Prostate gland (tissue), 2 donors: ENCODE measurements at regions not wholly inside any gene's neighbourhood (a gene's known extent, or its start where the extent isn't known, plus 50 kb on each side); places are given as distances from the start of the nearest gene placed in this dataset.

Experiments used
- DNase-seq: peaks from one replicate; pipeline ENCODE4 v3.0.0-alpha.2; 2019; ENCODE audit warnings: low spot score
- H3K27ac ChIP-seq, 2 donors: fragments of 200-600 bp; sonication (generic); 2 replicates each; pipeline ENCODE4 v1.5.1; 2017 to 2019
- H3K27me3 ChIP-seq: fragments of 200-600 bp; sonication (generic); replicated peaks from 2 replicates; pipeline ENCODE4 v1.5.1; 2019; ENCODE audit not compliant: insufficient read depth
- H3K36me3 ChIP-seq, 2 donors: fragments of 200-600 bp; sonication (generic); 1 replicate in 1 of 2; 2 replicates in 1 of 2; pipeline versions ENCODE4 v1.5.1 to v1.8.1; 2017 to 2019
- H3K4me1 ChIP-seq: fragments of 200-600 bp; sonication (generic); replicated peaks from 2 replicates; pipeline ENCODE4 v1.5.1; 2019
- H3K4me3 ChIP-seq, 2 donors: fragments of 200-600 bp; sonication (generic); 2 replicates each; pipeline ENCODE4 v1.5.1; 2017 to 2019
- H3K9me3 ChIP-seq: fragments of 200-600 bp; sonication (generic); 2 replicates; pipeline ENCODE4 v1.5.1; 2017
- POLR2A ChIP-seq: fragments of 450-650 bp; IDR thresholded peaks from one replicate; pipeline ENCODE4 v1.6.1; 2016; ENCODE audit warnings: antibody characterized with exemption, mild to moderate bottlenecking
- POLR2AphosphoS5 ChIP-seq: sonication (generic); formaldehyde crosslinking; IDR thresholded peaks from one replicate; pipeline ENCODE4 v1.6.1; 2017; ENCODE audit warnings: antibody characterized with exemption
- WGBS: methylation state at CpG from one replicate; pipeline ENCODE4 v1.1.5; 2018; 5-methylcytosine and 5-hydroxymethylcytosine counted together
- intact Hi-C: fragments of 100-400 bp; cut with DNase I; formaldehyde crosslinking; loops from one replicate; pipeline ENCODE4 v1.14.2; 2022
- TF ChIP-seq, protein P1 (sequence below), 4 experiments: fragments of 200-600 bp in 2 of 4; fragments of 450-650 bp in 2 of 4; sonication (generic) in 2 of 4; IDR thresholded peaks; 1 replicate in 3 of 4; 2 replicates in 1 of 4; pipeline ENCODE4 v1.5.1; 2016 to 2019; ENCODE audit warnings: antibody characterized with exemption in 4 of 4, mild to moderate bottlenecking in 2 of 4, moderate library complexity in 2 of 4

DNA sequence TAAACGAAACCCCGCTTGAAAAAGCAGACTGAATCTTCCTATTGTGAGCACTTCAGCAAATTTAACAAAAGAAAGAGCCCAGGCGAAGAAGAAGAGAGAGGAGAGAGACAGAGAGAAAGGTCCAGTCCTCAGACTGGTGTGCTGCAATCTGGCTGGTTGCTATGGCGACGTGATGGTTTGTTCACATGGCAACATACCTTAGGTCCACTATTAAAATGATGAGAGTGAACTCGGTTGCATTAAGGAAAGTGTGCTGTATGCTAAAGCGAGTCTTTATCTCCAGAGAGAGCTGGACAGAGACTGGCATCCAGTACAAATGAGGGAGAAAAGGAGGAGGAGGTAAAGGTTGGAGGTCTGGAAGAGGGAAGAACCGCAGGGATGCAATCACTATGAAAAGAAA, 271.8 kb upstream of the ZFHX3 start:
- Histone ChIP-seq H3K27me3 (no peaks in the 10 kb centered on the region), H3K9me3 (no peaks in the 10 kb centered on the region), H3K36me3 (no peaks in the 10 kb centered on the region), H3K4me1 (no peaks in the 10 kb centered on the region), H3K27ac (no peak overlapping the region), H3K4me3 (no peak overlapping the region)
- 76% methylated on average over 8 of the region's 8 CpGs for WGBS
- DNase-seq = no peak
- intact Hi-C loops = no loop called here
- TF ChIP-seq POLR2AphosphoS5 (no peak), POLR2A (no peak)
- TF ChIP-seq, protein P1, sequence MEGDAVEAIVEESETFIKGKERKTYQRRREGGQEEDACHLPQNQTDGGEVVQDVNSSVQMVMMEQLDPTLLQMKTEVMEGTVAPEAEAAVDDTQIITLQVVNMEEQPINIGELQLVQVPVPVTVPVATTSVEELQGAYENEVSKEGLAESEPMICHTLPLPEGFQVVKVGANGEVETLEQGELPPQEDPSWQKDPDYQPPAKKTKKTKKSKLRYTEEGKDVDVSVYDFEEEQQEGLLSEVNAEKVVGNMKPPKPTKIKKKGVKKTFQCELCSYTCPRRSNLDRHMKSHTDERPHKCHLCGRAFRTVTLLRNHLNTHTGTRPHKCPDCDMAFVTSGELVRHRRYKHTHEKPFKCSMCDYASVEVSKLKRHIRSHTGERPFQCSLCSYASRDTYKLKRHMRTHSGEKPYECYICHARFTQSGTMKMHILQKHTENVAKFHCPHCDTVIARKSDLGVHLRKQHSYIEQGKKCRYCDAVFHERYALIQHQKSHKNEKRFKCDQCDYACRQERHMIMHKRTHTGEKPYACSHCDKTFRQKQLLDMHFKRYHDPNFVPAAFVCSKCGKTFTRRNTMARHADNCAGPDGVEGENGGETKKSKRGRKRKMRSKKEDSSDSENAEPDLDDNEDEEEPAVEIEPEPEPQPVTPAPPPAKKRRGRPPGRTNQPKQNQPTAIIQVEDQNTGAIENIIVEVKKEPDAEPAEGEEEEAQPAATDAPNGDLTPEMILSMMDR (IDR thresholded peaks at IDR 0.05) = no peak

DNA sequence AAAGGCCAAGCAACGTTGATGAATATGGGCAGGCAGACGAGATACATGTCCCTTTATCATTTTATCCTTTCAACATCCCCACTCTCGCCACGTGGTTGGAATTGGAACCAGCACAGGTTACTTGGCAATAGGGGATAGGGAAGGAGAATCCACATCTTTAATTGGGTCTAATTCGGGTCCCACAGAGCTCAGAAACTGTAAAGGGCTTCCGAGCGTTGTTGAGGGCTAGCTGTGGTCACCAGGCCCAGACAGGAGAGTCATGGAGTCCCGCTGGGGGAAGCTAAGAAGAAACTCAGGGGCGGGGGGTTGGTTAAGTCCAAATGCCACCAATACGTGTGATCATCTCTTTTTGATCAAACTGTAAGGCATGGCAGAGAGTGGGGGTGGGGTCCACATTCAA, 271.3 kb upstream of the ZFHX3 start:
- WGBS = 80% methylated on average over 10 of the region's 10 CpGs
- TF ChIP-seq POLR2A (no peak), POLR2AphosphoS5 (no peak)
- TF ChIP-seq, protein P1 (IDR thresholded peaks at IDR 0.05) = no peak
- no peak overlapping the region for H3K4me3 ChIP-seq
- intact Hi-C loops = no loop called here
- H3K36me3 ChIP-seq = no peaks in the 10 kb centered on the region
- no peak for DNase-seq
- no peaks in the 10 kb centered on the region for H3K4me1 ChIP-seq
- H3K9me3 ChIP-seq = no peaks in the 10 kb centered on the region
- H3K27ac ChIP-seq = no peak overlapping the region
- no peaks in the 10 kb centered on the region for H3K27me3 ChIP-seq

DNA sequence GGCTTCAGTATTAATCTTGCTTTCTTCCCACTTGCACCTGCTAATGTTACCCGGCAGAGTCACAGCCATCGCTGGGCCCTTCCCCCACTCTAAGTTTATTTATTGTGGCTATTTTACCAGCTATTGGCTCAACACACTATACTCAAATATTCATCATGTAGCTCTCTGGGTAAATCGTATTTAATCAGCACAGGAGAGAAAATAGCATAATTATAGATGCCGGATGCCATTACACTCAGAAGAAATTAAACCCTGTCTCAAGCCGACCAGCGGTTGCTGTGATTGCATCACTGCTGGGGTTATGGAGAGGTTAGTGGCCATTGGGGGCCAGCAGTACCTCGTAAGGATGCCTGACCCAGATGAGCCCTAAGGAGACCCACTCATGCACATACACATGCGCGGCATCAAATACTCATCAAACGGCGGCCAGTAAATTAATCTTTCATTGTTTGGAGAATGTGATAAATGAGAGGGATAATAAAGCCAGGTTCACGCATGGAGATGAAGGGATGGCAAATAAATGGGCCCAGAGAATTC, 269.5 kb upstream of the ZFHX3 start:
- TF ChIP-seq POLR2A (no peak), POLR2AphosphoS5 (no peak)
- TF ChIP-seq, protein P1 (IDR thresholded peaks at IDR 0.05) = no peak
- intact Hi-C loops = no loop called here
- Histone ChIP-seq H3K36me3 (no peaks in the 10 kb centered on the region), H3K27ac (no peak overlapping the region), H3K4me1 (no peaks in the 10 kb centered on the region), H3K9me3 (no peaks in the 10 kb centered on the region), H3K4me3 (no peak overlapping the region), H3K27me3 (no peaks in the 10 kb centered on the region)
- 77% methylated on average over 12 of the region's 12 CpGs for WGBS
- DNase-seq = no peak

DNA sequence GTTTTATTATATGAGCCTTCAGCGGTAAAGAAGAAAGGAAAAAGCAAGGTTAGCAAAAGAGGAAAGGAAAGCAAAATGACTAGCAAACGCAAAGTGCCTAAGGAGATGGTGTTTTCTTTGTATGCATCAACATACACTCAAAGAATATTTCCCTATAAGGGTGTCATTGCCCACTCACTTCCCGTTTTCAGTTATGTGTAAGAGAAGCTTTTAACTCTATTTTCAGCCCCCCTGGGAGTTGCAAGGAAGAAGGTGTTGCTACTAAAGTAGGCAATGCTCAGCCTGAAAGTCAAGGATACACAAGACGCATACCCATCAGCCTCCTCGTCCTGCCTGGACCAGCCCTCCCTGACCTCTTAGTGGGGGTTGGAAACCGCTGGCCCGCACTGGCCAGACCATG, 267.7 kb upstream of the ZFHX3 start:
- Histone ChIP-seq H3K27me3 (no peaks in the 10 kb centered on the region), H3K9me3 (no peaks in the 10 kb centered on the region), H3K27ac (no peak overlapping the region), H3K4me1 (no peaks in the 10 kb centered on the region), H3K36me3 (no peaks in the 10 kb centered on the region), H3K4me3 (no peak overlapping the region)
- TF ChIP-seq POLR2A (no peak), POLR2AphosphoS5 (no peak)
- TF ChIP-seq, protein P1 (IDR thresholded peaks at IDR 0.05) = no peak
- 71% methylated on average over 7 of the region's 7 CpGs for WGBS
- no peak for DNase-seq
- intact Hi-C loops = no loop called here

DNA sequence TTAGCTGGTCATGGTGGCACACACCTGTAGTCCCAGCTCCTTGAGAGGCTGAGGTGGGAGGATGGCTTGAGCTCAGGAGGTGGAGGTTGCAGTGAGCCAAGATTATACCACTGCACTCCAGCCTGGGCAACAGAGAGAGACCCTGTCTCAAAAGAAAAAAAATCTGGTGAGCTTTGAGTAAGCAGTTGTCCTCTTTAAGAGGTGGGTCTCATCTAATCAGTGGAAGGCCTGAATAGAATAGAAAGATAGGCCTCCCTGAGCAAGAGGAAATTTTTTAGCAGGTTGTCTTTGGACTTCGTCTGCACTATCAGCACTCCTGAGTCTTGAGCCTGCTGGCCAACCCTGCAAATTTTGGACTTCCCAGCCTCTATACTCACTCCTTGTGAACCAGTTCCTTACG, 266.0 kb upstream of the ZFHX3 start:
- Histone ChIP-seq H3K4me3 (no peak overlapping the region), H3K27me3 (no peaks in the 10 kb centered on the region), H3K36me3 (no peaks in the 10 kb centered on the region), H3K9me3 (no peaks in the 10 kb centered on the region), H3K27ac (no peak overlapping the region), H3K4me1 (no peaks in the 10 kb centered on the region)
- 93% methylated on average over 2 of the region's 2 CpGs for WGBS
- no peak for DNase-seq
- TF ChIP-seq, protein P1 (IDR thresholded peaks at IDR 0.05) = no peak
- TF ChIP-seq POLR2A (no peak), POLR2AphosphoS5 (no peak)
- intact Hi-C loops = no loop called here
